GM12878 (cell line): ENCODE measurements at regions not wholly inside any gene's neighbourhood (a gene's known extent, or its start where the extent isn't known, plus 50 kb on each side); places are given as distances from the start of the nearest gene placed in this dataset.

Source experiments
- ATAC-seq: fragments of 200-7000 bp; cut with Tn5 transposase; 3 replicates; pipeline ENCODE4 v1.9.1; 2020; ENCODE audit warnings: mild to moderate bottlenecking, moderate library complexity
- BruUV-seq: library from RNA; stranded (reverse); fragments of 400-500 nt; replicated peaks from 2 replicates; lab custom pipeline; 2021; lab: Mats Ljungman, UMichigan
- CTCF ChIA-PET: fragments of 300-600 bp; sonication (Branson Sonifier 250); formaldehyde crosslinking; extraction: SDS; loops from one replicate; lab custom pipeline; 2021; ENCODE audit warnings: inconsistent platforms; lab: Yijun Ruan, JAX
- POLR2A ChIA-PET: fragments of 350-600 bp; formaldehyde crosslinking; extraction: SDS; loops from one replicate; lab custom pipeline; 2021; ENCODE audit warnings: inconsistent platforms; lab: Charles Lee
- RAD21 ChIA-PET: fragments of 300-600 bp; sonication (Branson Sonifier 250); formaldehyde crosslinking; loops from one replicate; lab custom pipeline; 2023; ENCODE audit warnings: antibody characterized with exemption; ENCODE audit not compliant: unreplicated experiment; lab: Charles Lee
- SMC1A ChIA-PET: fragments of 300-600 bp; sonication (Branson Sonifier 250); formaldehyde crosslinking; loops from one replicate; lab custom pipeline; 2023; ENCODE audit not compliant: unreplicated experiment, uncharacterized antibody; lab: Charles Lee
- DNase-seq: peaks from one replicate; pipeline ENCODE4 v3.0.0-alpha.2; 2011; ENCODE audit warnings: low read depth, low spot score
- FAIRE-seq: peaks from 3 replicates; lab custom pipeline; 2011; peaks lifted over from hg19 to GRCh38; lab: Jason Lieb, UNC
- H2AFZ ChIP-seq: 2 replicates; pipeline ENCODE4 v1.6.0; 2011; ENCODE audit warnings: low read depth, low read length, control low read depth; ENCODE audit not compliant: control insufficient read depth
- H3K27ac ChIP-seq: 2 replicates; pipeline ENCODE4 v1.5.1; 2011; ENCODE audit warnings: control low read depth; ENCODE audit not compliant: control insufficient read depth, insufficient read depth
- H3K27me3 ChIP-seq, 2 experiments: replicated peaks in 1 of 2; 2 replicates each; pipeline versions ENCODE4 v1.6.0 to v1.6.1; 2011; ENCODE audit warnings: low read length in 1 of 2; ENCODE audit not compliant: control insufficient read depth in 2 of 2, insufficient read depth in 2 of 2
- H3K36me3 ChIP-seq, 2 experiments: 2 replicates each; pipeline ENCODE4 v1.5.1; 2011; ENCODE audit warnings: low read length in 1 of 2; ENCODE audit not compliant: control insufficient read depth in 2 of 2, insufficient read depth in 2 of 2
- H3K4me1 ChIP-seq: 2 replicates; pipeline ENCODE4 v1.6.1; 2011; ENCODE audit warnings: mild to moderate bottlenecking, low read length, moderate library complexity, mixed read lengths; ENCODE audit not compliant: control insufficient read depth, insufficient read depth
- H3K4me2 ChIP-seq: 2 replicates; pipeline ENCODE4 v1.6.0; 2011; ENCODE audit warnings: control low read depth; ENCODE audit not compliant: control insufficient read depth, insufficient read depth
- H3K4me3 ChIP-seq: fragments of 200-600 bp; sonication (generic); 2 replicates; pipeline ENCODE4 v1.5.1; 2016
- H3K79me2 ChIP-seq: 2 replicates; pipeline ENCODE4 v1.6.0; 2011; ENCODE audit warnings: low read length; ENCODE audit not compliant: control insufficient read depth, insufficient read depth
- H3K9ac ChIP-seq: 2 replicates; pipeline ENCODE4 v1.8.0; 2011; ENCODE audit warnings: low read length, control low read depth, mixed read lengths; ENCODE audit not compliant: control insufficient read depth, insufficient read depth
- H3K9me3 ChIP-seq: replicated peaks from 3 replicates; pipeline ENCODE4 v1.5.1; 2011; ENCODE audit warnings: mild to moderate bottlenecking, low read length; ENCODE audit not compliant: control insufficient read depth, insufficient read depth
- H4K20me1 ChIP-seq: 2 replicates; pipeline ENCODE4 v1.6.0; 2011; ENCODE audit not compliant: control insufficient read depth, insufficient read depth
- BCLAF1 ChIP-seq: fragments of 450-650 bp; IDR thresholded peaks from 2 replicates; pipeline ENCODE4 v1.6.1; 2017; ENCODE audit warnings: antibody characterized with exemption, mild to moderate bottlenecking, moderate library complexity
- ETV6 ChIP-seq, 2 experiments: fragments of 450-650 bp in 1 of 2; IDR thresholded peaks in 1 of 2; conservative IDR thresholded peaks in 1 of 2; 2 replicates each; pipeline ENCODE4 v1.6.1; 2014; ENCODE audit warnings: antibody characterized with exemption in 1 of 2, borderline replicate concordance in 1 of 2, low read depth in 1 of 2, mild to moderate bottlenecking in 1 of 2, moderate library complexity in 1 of 2
- MEF2B ChIP-seq: fragments of 450-650 bp; IDR thresholded peaks from 2 replicates; pipeline ENCODE4 v1.6.1; 2018; ENCODE audit warnings: mild to moderate bottlenecking, moderate library complexity; ENCODE audit not compliant: partially characterized antibody, poor library complexity, severe bottlenecking
- MYB ChIP-seq: fragments of 150-350 bp; IDR thresholded peaks from 2 replicates; pipeline ENCODE4 v1.6.1; 2014; ENCODE audit warnings: mild to moderate bottlenecking, low read depth, low read length, borderline replicate concordance
- SIN3A ChIP-seq: IDR thresholded peaks from 2 replicates; pipeline ENCODE4 v1.6.1; 2012; ENCODE audit warnings: low read depth, low read length, improper control_type of control experiment
- SPI1 ChIP-seq: IDR thresholded peaks from 2 replicates; pipeline ENCODE4 v1.6.1; 2011; ENCODE audit warnings: low read depth, mild to moderate bottlenecking, low read length, moderate library complexity, borderline replicate concordance; ENCODE audit not compliant: insufficient read depth
- WGBS: methylation state at CpG from one replicate; pipeline ENCODE4 v1.1.6; 2016; ENCODE audit warnings: low lambda C conversion rate; ENCODE audit not compliant: insufficient replicate concordance, insufficient coverage; ENCODE audit errors: missing lambda C conversion rate; 5-methylcytosine and 5-hydroxymethylcytosine counted together
- in situ Hi-C: fragments of 300-500 bp; cut with MboI; formaldehyde crosslinking; loops from 9 replicates; pipeline ENCODE4 v1.14.3; 2018; ENCODE audit warnings: mixed read lengths
- intact Hi-C: fragments of 100-400 bp; cut with micrococcal nuclease; formaldehyde crosslinking; loops from one replicate; pipeline ENCODE4 v1.14.2; 2022; ENCODE audit not compliant: unreplicated experiment

- POLR2A ChIA-PET = no interaction called here
- RAD21 ChIA-PET = no interaction called here
- H4K20me1 ChIP-seq = no peaks in the 10 kb centered on the region
- ATAC-seq = no peak
- in situ Hi-C loops (no loop called here), intact Hi-C loops (no loop called here)
- no peaks in the 10 kb centered on the region for H3K27me3 ChIP-seq
- no peak overlapping the region for H3K4me2 ChIP-seq
- H2AFZ ChIP-seq = no peak overlapping the region
- no peaks in the 10 kb centered on the region for H3K36me3 ChIP-seq
- CTCF ChIA-PET = no interaction called here
- no peak for DNase-seq
- H3K9ac ChIP-seq = no peak overlapping the region
- H3K27ac ChIP-seq = no peak overlapping the region
- SMC1A ChIA-PET = interaction anchor here (1.5 kb wide), 1 partner anchor 23 kb away, joined by 3 read pairs; no protein-coding TSS in a partner anchor
- BruUV-seq = no TSS peak
- no peaks in the 10 kb centered on the region for H3K79me2 ChIP-seq
- TF ChIP-seq MYB = no peak
- TF ChIP-seq SPI1 = peak; percentile 35; the same call in 1 of the 2 replicates
- no peak for TF ChIP-seq MEF2B
- TF ChIP-seq SIN3A = no peak
- no peak for TF ChIP-seq BCLAF1
- no peak for TF ChIP-seq ETV6 (conservative IDR thresholded peaks at IDR 0.05 in 1 of 2, IDR thresholded peaks at IDR 0.05 in 1 of 2; ENCODE audit: borderline replicate concordance in 1 of 2, low read depth in 1 of 2)
- TF ChIP-seq, all 136 proteins: peak for 1
- Histone ChIP-seq H3K9me3 (no peaks in the 10 kb centered on the region), H3K4me1 (no peaks in the 10 kb centered on the region), H3K4me3 (no peak overlapping the region)
- no peak for FAIRE-seq
- 28% methylated on average over 6 of the region's 6 CpGs for WGBS
Measured at GRCh38 chr6:9806195-9806594, 608.7 kb downstream of the TFAP2A start.
